ENCODE measurements at regions not wholly inside any gene's neighbourhood (a gene's known extent, or its start where the extent isn't known, plus 50 kb on each side); places are given as distances from the start of the nearest gene placed in this dataset.

- DNase-seq (ENCODE audit: low read depth in 2 of 2, low spot score in 1 of 2): no peak
Measured at GRCh38 chr6:113648698-113649097, 208.4 kb upstream of the MARCKS start.

GRCh38 chr6:113649276-113649675, 207.9 kb upstream of the MARCKS start:
- no peak for DNase-seq (ENCODE audit: low read depth in 2 of 2, low spot score in 1 of 2)

GRCh38 chr6:113649880-113650609, 207.1 kb upstream of the MARCKS start:
- no peak for DNase-seq (ENCODE audit: low read depth in 2 of 2, low spot score in 1 of 2)

- no peak for DNase-seq (ENCODE audit: low read depth in 2 of 2, low spot score in 1 of 2)
Measured at GRCh38 chr6:113650610-113650979, 206.6 kb upstream of the MARCKS start.

GRCh38 chr6:113651120-113651519, 206.0 kb upstream of the MARCKS start:
- no peak for DNase-seq (ENCODE audit: low read depth in 2 of 2, low spot score in 1 of 2)

- no peak for DNase-seq (ENCODE audit: low read depth in 2 of 2, low spot score in 1 of 2)
Measured at GRCh38 chr6:113651920-113652319, 205.2 kb upstream of the MARCKS start.

GRCh38 chr6:113653275-113653674, 203.9 kb upstream of the MARCKS start:
- DNase-seq (ENCODE audit: low read depth in 2 of 2, low spot score in 1 of 2): no peak

- DNase-seq (ENCODE audit: low read depth in 2 of 2, low spot score in 1 of 2): no peak
Measured at GRCh38 chr6:113654396-113654795, 202.7 kb upstream of the MARCKS start.

GRCh38 chr6:113655761-113656160, 201.4 kb upstream of the MARCKS start:
- DNase-seq (ENCODE audit: low read depth in 2 of 2, low spot score in 1 of 2): no peak

GRCh38 chr6:113659762-113660404, 197.3 kb upstream of the MARCKS start:
- no peak for DNase-seq (ENCODE audit: low read depth in 2 of 2, low spot score in 1 of 2)

- DNase-seq (ENCODE audit: low read depth in 2 of 2, low spot score in 1 of 2): no peak
Measured at GRCh38 chr6:113660819-113661218, 196.3 kb upstream of the MARCKS start.

- no peak for DNase-seq (ENCODE audit: low read depth in 2 of 2, low spot score in 1 of 2)
Measured at GRCh38 chr6:113662093-113662665, 195.0 kb upstream of the MARCKS start.

- no peak for DNase-seq (ENCODE audit: low read depth in 2 of 2, low spot score in 1 of 2)
Measured at GRCh38 chr6:113662688-113663333, 194.3 kb upstream of the MARCKS start.

GRCh38 chr6:113664909-113665308, 192.2 kb upstream of the MARCKS start:
- no peak for DNase-seq (ENCODE audit: low read depth in 2 of 2, low spot score in 1 of 2)

- no peak for DNase-seq (ENCODE audit: low read depth in 2 of 2, low spot score in 1 of 2)
Measured at GRCh38 chr6:113668641-113669408, 188.3 kb upstream of the MARCKS start.

- no peak for DNase-seq (ENCODE audit: low read depth in 2 of 2, low spot score in 1 of 2)
Measured at GRCh38 chr6:113669606-113670005, 187.5 kb upstream of the MARCKS start.

- no peak for DNase-seq (ENCODE audit: low read depth in 2 of 2, low spot score in 1 of 2)
Measured at GRCh38 chr6:113671421-113671820, 185.7 kb upstream of the MARCKS start.

GRCh38 chr6:113672491-113673149, 184.5 kb upstream of the MARCKS start:
- DNase-seq (ENCODE audit: low read depth in 2 of 2, low spot score in 1 of 2): no peak

- no peak for DNase-seq (ENCODE audit: low read depth in 2 of 2, low spot score in 1 of 2)
Measured at GRCh38 chr6:113674075-113674474, 183.1 kb upstream of the MARCKS start.

GRCh38 chr6:113676057-113676456, 181.1 kb upstream of the MARCKS start:
- no peak for DNase-seq (ENCODE audit: low read depth in 2 of 2, low spot score in 1 of 2)

- DNase-seq (ENCODE audit: low read depth in 2 of 2, low spot score in 1 of 2): no peak
Measured at GRCh38 chr6:113676968-113677367, 180.2 kb upstream of the MARCKS start.

Measured in stimulated activated CD8-positive, alpha-beta memory T cell treated with anti-CD3 and anti-CD28 coated beads, Interleukin-4, amount 100 ng/mL, for 4 hours (primary cell).